Activated B cell treated with CpG ODN at 0.5 μM for 24 hours (primary cell): ENCODE measurements at regions not wholly inside any gene's neighbourhood (a gene's known extent, or its start where the extent isn't known, plus 50 kb on each side); places are given as distances from the start of the nearest gene placed in this dataset.

ENCODE experiments used
- ATAC-seq: fragments of 200-7000 bp; cut with Tn5 transposase; one replicate; pipeline ENCODE4 v1.10.0; 2021; ENCODE audit warnings: low read depth, mild to moderate bottlenecking, moderate library complexity
- CTCF ChIA-PET: fragments of 350-600 bp; sonication (Branson Sonifier 250); formaldehyde crosslinking; loops from one replicate; lab custom pipeline; 2021; ENCODE audit warnings: antibody characterized with exemption; lab: Charles Lee
- POLR2A ChIA-PET: fragments of 350-600 bp; sonication (Branson Sonifier 250); formaldehyde crosslinking; loops from one replicate; lab custom pipeline; 2021; ENCODE audit warnings: antibody characterized with exemption; lab: Charles Lee
- DNase-seq: peaks from one replicate; pipeline ENCODE4 v3.0.0; 2022
- H3K27ac Mint-ChIP-seq: one replicate; pipeline ENCODE4 v1.8.0; 2020; ENCODE audit warnings: mixed read lengths
- H3K27me3 Mint-ChIP-seq: one replicate; pipeline ENCODE4 v1.8.0; 2021; ENCODE audit warnings: mixed read lengths
- H3K36me3 Mint-ChIP-seq: one replicate; pipeline ENCODE4 v1.8.0; 2021; ENCODE audit warnings: low read depth, mixed read lengths
- H3K4me1 Mint-ChIP-seq: one replicate; pipeline ENCODE4 v1.8.0; 2021; ENCODE audit warnings: mixed read lengths
- H3K4me3 Mint-ChIP-seq: one replicate; pipeline ENCODE4 v1.8.0; 2020; ENCODE audit warnings: mild to moderate bottlenecking, mixed read lengths
- H3K9me3 Mint-ChIP-seq: one replicate; pipeline ENCODE4 v1.8.0; 2020; ENCODE audit warnings: mixed read lengths
- CTCF ChIP-seq: fragments of 200-600 bp; IDR thresholded peaks from one replicate; pipeline ENCODE4 v1.8.0; 2022; ENCODE audit warnings: antibody characterized with exemption, mild to moderate bottlenecking
- intact Hi-C: fragments of 100-400 bp; cut with micrococcal nuclease; formaldehyde crosslinking; loops from one replicate; pipeline ENCODE4 v1.15.1; 2024

GRCh38 chr12:97140355-97140754 is 233.3 kb downstream of the NEDD1 start:
- intact Hi-C loops = no loop called here
- H3K27ac Mint-ChIP-seq = no peak overlapping the region
- CTCF ChIA-PET = interaction anchor here (1.4 kb wide), 1 partner anchor 8 kb away, joined by 4 read pairs; no protein-coding TSS in a partner anchor
- peaks cover 12% of the 10 kb centered on the region for H3K27me3 Mint-ChIP-seq
- DNase-seq = no peak
- H3K4me1 Mint-ChIP-seq = no peaks in the 10 kb centered on the region
- H3K9me3 Mint-ChIP-seq = no peaks in the 10 kb centered on the region
- H3K4me3 Mint-ChIP-seq = no peak overlapping the region
- ATAC-seq = no peak
- POLR2A ChIA-PET = no interaction called here
- no peak for TF ChIP-seq CTCF
- no peaks in the 10 kb centered on the region for H3K36me3 Mint-ChIP-seq

- Mint-ChIP-seq H3K4me1 (no peaks in the 10 kb centered on the region), H3K27ac (no peak overlapping the region), H3K9me3 (no peaks in the 10 kb centered on the region), H3K4me3 (no peak overlapping the region), H3K36me3 (no peaks in the 10 kb centered on the region), H3K27me3 (peaks cover 16% of the 10 kb centered on the region)
- intact Hi-C loops = no loop called here
- DNase-seq (no peak), ATAC-seq (no peak)
- TF ChIP-seq CTCF = no peak
- POLR2A ChIA-PET = no interaction called here
- CTCF ChIA-PET = no interaction called here
Observed at GRCh38 chr12:97142737-97143410, 235.8 kb downstream of the NEDD1 start.

- intact Hi-C loops = loop anchor here (1.0 kb wide), 6 partner anchors 159 to 1248 kb away; no protein-coding TSS in a partner anchor
- Mint-ChIP-seq H3K27ac (no peak overlapping the region), H3K36me3 (no peaks in the 10 kb centered on the region), H3K4me1 (no peaks in the 10 kb centered on the region), H3K4me3 (no peak overlapping the region), H3K9me3 (no peaks in the 10 kb centered on the region), H3K27me3 (peaks cover 17% of the 10 kb centered on the region)
- ATAC-seq (peak; percentile 94), DNase-seq (peak; percentile 44)
- CTCF ChIA-PET = interaction anchor here (0.6 to 2.0 kb wide), 9 partner anchors 9 to 1250 kb away, joined by 3 to 11 read pairs (median 5); no protein-coding TSS in a partner anchor
- TF ChIP-seq CTCF = no peak
- POLR2A ChIA-PET = no interaction called here
Observed at GRCh38 chr12:97148941-97149559, 242.0 kb downstream of the NEDD1 start.

GRCh38 chr12:97151481-97151880 is 244.4 kb downstream of the NEDD1 start:
- intact Hi-C loops = no loop called here
- no peaks in the 10 kb centered on the region for H3K4me1 Mint-ChIP-seq
- ChIA-PET CTCF (interaction anchor here (1.6 kb wide), 1 partner anchor 22 kb away, joined by 3 read pairs; no protein-coding TSS in a partner anchor), POLR2A (no interaction called here)
- H3K4me3 Mint-ChIP-seq = no peak overlapping the region
- H3K27ac Mint-ChIP-seq = no peak overlapping the region
- no peak for DNase-seq
- peaks cover 2% of the 10 kb centered on the region for H3K9me3 Mint-ChIP-seq
- no peaks in the 10 kb centered on the region for H3K36me3 Mint-ChIP-seq
- peaks cover 12% of the 10 kb centered on the region for H3K27me3 Mint-ChIP-seq
- no peak for TF ChIP-seq CTCF
- ATAC-seq = no peak

GRCh38 chr12:97159377-97159776 is 252.3 kb downstream of the NEDD1 start:
- TF ChIP-seq CTCF = no peak
- Mint-ChIP-seq H3K9me3 (peaks cover 2% of the 10 kb centered on the region), H3K4me1 (no peaks in the 10 kb centered on the region), H3K4me3 (no peak overlapping the region), H3K27ac (no peak overlapping the region), H3K27me3 (peaks cover 3% of the 10 kb centered on the region), H3K36me3 (no peaks in the 10 kb centered on the region)
- intact Hi-C loops = no loop called here
- no peak for DNase-seq
- ChIA-PET POLR2A (no interaction called here), CTCF (no interaction called here)
- no peak for ATAC-seq
